ENCODE measurements at regions not wholly inside any gene's neighbourhood (a gene's known extent, or its start where the extent isn't known, plus 50 kb on each side); places are given as distances from the start of the nearest gene placed in this dataset.

- peaks cover 14% of the 10 kb centered on the region for H3K9me3 Mint-ChIP-seq
- H3K36me3 Mint-ChIP-seq (ENCODE audit: low read depth), result no peaks in the 10 kb centered on the region
- H3K4me1 Mint-ChIP-seq (ENCODE audit: low read depth), result no peaks in the 10 kb centered on the region
- H3K27me3 Mint-ChIP-seq (ENCODE audit: insufficient read depth), result no peaks in the 10 kb centered on the region
- no peak for DNase-seq (ENCODE audit: low spot score)
- intact Hi-C loops (cut with micrococcal nuclease), result no loop called here
- H3K27ac Mint-ChIP-seq, result no peak overlapping the region
- no peak overlapping the region for H3K4me3 Mint-ChIP-seq
Measured at GRCh38 chr6:164427728-164428402, 881.5 kb downstream of the C6orf118 start.

- no peak overlapping the region for H3K27ac Mint-ChIP-seq
- no peaks in the 10 kb centered on the region for H3K4me1 Mint-ChIP-seq (ENCODE audit: low read depth)
- intact Hi-C loops (cut with micrococcal nuclease), result no loop called here
- peaks cover 23% of the 10 kb centered on the region for H3K9me3 Mint-ChIP-seq
- no peak for DNase-seq (ENCODE audit: low spot score)
- no peaks in the 10 kb centered on the region for H3K36me3 Mint-ChIP-seq (ENCODE audit: low read depth)
- no peak overlapping the region for H3K4me3 Mint-ChIP-seq
- H3K27me3 Mint-ChIP-seq (ENCODE audit: insufficient read depth), result no peaks in the 10 kb centered on the region
Measured at GRCh38 chr6:164424489-164424888, 884.9 kb downstream of the C6orf118 start.

GRCh38 chr6:164419099-164419498 lies 890.3 kb downstream of the C6orf118 start:
- H3K4me3 Mint-ChIP-seq, result no peak overlapping the region

GRCh38 chr6:164418262-164418588 lies 891.2 kb downstream of the C6orf118 start:
- no peaks in the 10 kb centered on the region for H3K4me1 Mint-ChIP-seq (ENCODE audit: low read depth)
- intact Hi-C loops (cut with micrococcal nuclease), result no loop called here

More at GRCh38 chr6:164419099-164419498, 890.3 kb downstream of the C6orf118 start:
- DNase-seq (ENCODE audit: low spot score), result no peak
- Mint-ChIP-seq H3K9me3 (peaks cover 23% of the 10 kb centered on the region), H3K27me3 (ENCODE audit: insufficient read depth) (no peaks in the 10 kb centered on the region), H3K27ac (no peak overlapping the region), H3K36me3 (ENCODE audit: low read depth) (no peaks in the 10 kb centered on the region), H3K4me1 (ENCODE audit: low read depth) (no peaks in the 10 kb centered on the region)
- intact Hi-C loops (cut with micrococcal nuclease), result no loop called here

GRCh38 chr6:164417537-164418261 lies 891.7 kb downstream of the C6orf118 start:
- Mint-ChIP-seq H3K4me1 (ENCODE audit: low read depth) (no peaks in the 10 kb centered on the region), H3K27ac (no peak overlapping the region), H3K27me3 (ENCODE audit: insufficient read depth) (no peaks in the 10 kb centered on the region), H3K36me3 (ENCODE audit: low read depth) (no peaks in the 10 kb centered on the region), H3K9me3 (peaks cover 18% of the 10 kb centered on the region), H3K4me3 (no peak overlapping the region)
- DNase-seq (ENCODE audit: low spot score), result no peak
- intact Hi-C loops (cut with micrococcal nuclease), result no loop called here

More at GRCh38 chr6:164418262-164418588, 891.2 kb downstream of the C6orf118 start:
- no peak overlapping the region for H3K27ac Mint-ChIP-seq
- DNase-seq (ENCODE audit: low spot score), result no peak
- no peaks in the 10 kb centered on the region for H3K27me3 Mint-ChIP-seq (ENCODE audit: insufficient read depth)
- no peak overlapping the region for H3K4me3 Mint-ChIP-seq
- peaks cover 18% of the 10 kb centered on the region for H3K9me3 Mint-ChIP-seq
- no peaks in the 10 kb centered on the region for H3K36me3 Mint-ChIP-seq (ENCODE audit: low read depth)

- intact Hi-C loops (cut with micrococcal nuclease), result no loop called here
Measured at GRCh38 chr6:164415832-164416563, 893.4 kb downstream of the C6orf118 start.

GRCh38 chr6:164414695-164415094 lies 894.7 kb downstream of the C6orf118 start:
- H3K4me3 Mint-ChIP-seq, result no peak overlapping the region
- H3K4me1 Mint-ChIP-seq (ENCODE audit: low read depth), result no peaks in the 10 kb centered on the region
- H3K36me3 Mint-ChIP-seq (ENCODE audit: low read depth), result no peaks in the 10 kb centered on the region
- no peaks in the 10 kb centered on the region for H3K27me3 Mint-ChIP-seq (ENCODE audit: insufficient read depth)
- H3K27ac Mint-ChIP-seq, result no peak overlapping the region
- DNase-seq (ENCODE audit: low spot score), result no peak
- no peaks in the 10 kb centered on the region for H3K9me3 Mint-ChIP-seq
- intact Hi-C loops (cut with micrococcal nuclease), result no loop called here

More at GRCh38 chr6:164415832-164416563, 893.4 kb downstream of the C6orf118 start:
- no peaks in the 10 kb centered on the region for H3K27me3 Mint-ChIP-seq (ENCODE audit: insufficient read depth)
- DNase-seq (ENCODE audit: low spot score), result no peak
- no peaks in the 10 kb centered on the region for H3K4me1 Mint-ChIP-seq (ENCODE audit: low read depth)
- H3K9me3 Mint-ChIP-seq, result peaks cover 5% of the 10 kb centered on the region
- no peak overlapping the region for H3K27ac Mint-ChIP-seq
- H3K4me3 Mint-ChIP-seq, result no peak overlapping the region
- no peaks in the 10 kb centered on the region for H3K36me3 Mint-ChIP-seq (ENCODE audit: low read depth)

GRCh38 chr6:164412566-164412965 lies 896.8 kb downstream of the C6orf118 start:
- H3K36me3 Mint-ChIP-seq (ENCODE audit: low read depth), result no peaks in the 10 kb centered on the region
- H3K27ac Mint-ChIP-seq, result no peak overlapping the region
- no peak for DNase-seq (ENCODE audit: low spot score)
- no peaks in the 10 kb centered on the region for H3K4me1 Mint-ChIP-seq (ENCODE audit: low read depth)
- no peaks in the 10 kb centered on the region for H3K27me3 Mint-ChIP-seq (ENCODE audit: insufficient read depth)
- intact Hi-C loops (cut with micrococcal nuclease), result no loop called here
- H3K9me3 Mint-ChIP-seq, result no peaks in the 10 kb centered on the region
- H3K4me3 Mint-ChIP-seq, result no peak overlapping the region

GRCh38 chr6:164410017-164410416 lies 899.4 kb downstream of the C6orf118 start:
- no peak overlapping the region for H3K4me3 Mint-ChIP-seq
- no peaks in the 10 kb centered on the region for H3K27me3 Mint-ChIP-seq (ENCODE audit: insufficient read depth)
- no peak overlapping the region for H3K27ac Mint-ChIP-seq
- no peaks in the 10 kb centered on the region for H3K4me1 Mint-ChIP-seq (ENCODE audit: low read depth)
- no peak for DNase-seq (ENCODE audit: low spot score)
- H3K36me3 Mint-ChIP-seq (ENCODE audit: low read depth), result no peaks in the 10 kb centered on the region
- no peaks in the 10 kb centered on the region for H3K9me3 Mint-ChIP-seq
- intact Hi-C loops (cut with micrococcal nuclease), result no loop called here

- H3K4me1 Mint-ChIP-seq (ENCODE audit: low read depth), result no peaks in the 10 kb centered on the region
- no peak for DNase-seq (ENCODE audit: low spot score)
- H3K36me3 Mint-ChIP-seq (ENCODE audit: low read depth), result no peaks in the 10 kb centered on the region
- no peaks in the 10 kb centered on the region for H3K9me3 Mint-ChIP-seq
- H3K27ac Mint-ChIP-seq, result no peak overlapping the region
- no peak overlapping the region for H3K4me3 Mint-ChIP-seq
- H3K27me3 Mint-ChIP-seq (ENCODE audit: insufficient read depth), result no peaks in the 10 kb centered on the region
- intact Hi-C loops (cut with micrococcal nuclease), result no loop called here
Measured at GRCh38 chr6:164409309-164410009, 899.9 kb downstream of the C6orf118 start.

- Mint-ChIP-seq H3K4me1 (ENCODE audit: low read depth) (no peaks in the 10 kb centered on the region), H3K27me3 (ENCODE audit: insufficient read depth) (no peaks in the 10 kb centered on the region), H3K4me3 (no peak overlapping the region), H3K9me3 (no peaks in the 10 kb centered on the region), H3K36me3 (ENCODE audit: low read depth) (no peaks in the 10 kb centered on the region), H3K27ac (no peak overlapping the region)
- no peak for DNase-seq (ENCODE audit: low spot score)
- intact Hi-C loops (cut with micrococcal nuclease), result no loop called here
Measured at GRCh38 chr6:164408868-164409267, 900.5 kb downstream of the C6orf118 start.

- no peak for DNase-seq (ENCODE audit: low spot score)
- Mint-ChIP-seq H3K27me3 (ENCODE audit: insufficient read depth) (no peaks in the 10 kb centered on the region), H3K9me3 (no peaks in the 10 kb centered on the region), H3K4me1 (ENCODE audit: low read depth) (no peaks in the 10 kb centered on the region), H3K36me3 (ENCODE audit: low read depth) (no peaks in the 10 kb centered on the region), H3K4me3 (no peak overlapping the region), H3K27ac (no peak overlapping the region)
- intact Hi-C loops (cut with micrococcal nuclease), result no loop called here
Measured at GRCh38 chr6:164404812-164405488, 904.5 kb downstream of the C6orf118 start.
